Stimulated activated CD4-positive, alpha-beta T cell treated with anti-CD3 and anti-CD28 coated beads, Interleukin-1b, Interleukin-23, amount 100 ng/mL, for 1 hour (primary cell): ENCODE measurements at regions not wholly inside any gene's neighbourhood (a gene's known extent, or its start where the extent isn't known, plus 50 kb on each side); places are given as distances from the start of the nearest gene placed in this dataset.
"Not testable (repeated sequence)": the region's sequence is repeated elsewhere in the genome, so short reads cannot be mapped to it uniquely, and the experiment has no call there.

Source experiments
- DNase-seq, 2 donors: peaks; one replicate each; pipeline ENCODE4 v3.0.0-alpha.2; 2020; ENCODE audit warnings: low read depth in 2 of 2

DNA sequence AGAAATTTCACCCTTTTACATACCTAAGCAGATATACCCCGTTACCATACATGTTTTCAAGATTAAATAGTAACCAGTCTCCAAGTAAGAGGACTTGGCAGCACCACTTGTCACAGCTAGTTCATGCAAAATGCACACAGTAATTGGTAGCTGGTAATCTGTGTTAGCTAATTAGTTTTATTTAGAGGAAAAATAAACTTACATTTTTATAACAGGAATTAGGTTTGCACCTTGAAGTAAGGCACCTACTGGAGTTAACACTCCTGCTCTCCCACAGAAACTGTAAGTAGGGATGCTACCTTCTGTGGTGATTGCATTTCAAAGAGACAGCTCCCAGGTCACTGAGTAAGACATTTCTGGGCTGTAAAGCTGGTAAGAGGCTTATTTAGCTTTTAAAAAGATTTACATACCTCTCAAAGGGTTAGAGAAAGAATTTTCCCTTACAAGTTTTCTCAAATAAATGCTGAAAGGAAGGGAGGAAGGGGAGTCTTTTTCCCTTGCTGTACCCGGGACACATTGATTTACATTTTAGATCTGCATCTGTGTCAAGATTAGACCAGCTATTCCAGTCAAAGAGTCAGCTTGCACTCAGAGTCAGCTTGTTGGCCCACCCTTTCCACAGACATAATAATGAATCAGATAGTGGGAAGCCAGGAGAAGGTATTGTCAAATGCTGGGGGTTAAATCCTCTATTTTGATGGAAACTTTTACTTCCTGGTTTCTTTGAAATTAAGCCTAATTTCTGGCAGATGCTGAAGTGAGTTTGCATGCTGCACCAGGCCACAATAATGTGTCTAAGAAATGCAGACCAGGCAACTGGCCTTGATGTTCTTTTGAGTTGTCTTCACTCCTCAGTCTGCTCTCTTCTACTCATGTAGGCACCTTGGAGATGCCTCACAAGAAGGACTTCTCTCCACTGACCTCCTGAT is 77.6 kb upstream of the CHD2 start:
- DNase-seq, result no peak

GRCh38 chr15:92825985-92826384 is 74.1 kb upstream of the CHD2 start:
- DNase-seq, result no peak

GRCh38 chr15:92827991-92828390 is 72.1 kb upstream of the CHD2 start:
- not testable (repeated sequence) for DNase-seq

GRCh38 chr15:92829875-92830274 is 70.2 kb upstream of the CHD2 start:
- DNase-seq, result no peak

GRCh38 chr15:92831336-92831654 is 68.8 kb upstream of the CHD2 start:
- DNase-seq, result no peak

- DNase-seq, result peak; percentile 50 to 88
Observed at GRCh38 chr15:92831655-92832328, 68.3 kb upstream of the CHD2 start.

DNA sequence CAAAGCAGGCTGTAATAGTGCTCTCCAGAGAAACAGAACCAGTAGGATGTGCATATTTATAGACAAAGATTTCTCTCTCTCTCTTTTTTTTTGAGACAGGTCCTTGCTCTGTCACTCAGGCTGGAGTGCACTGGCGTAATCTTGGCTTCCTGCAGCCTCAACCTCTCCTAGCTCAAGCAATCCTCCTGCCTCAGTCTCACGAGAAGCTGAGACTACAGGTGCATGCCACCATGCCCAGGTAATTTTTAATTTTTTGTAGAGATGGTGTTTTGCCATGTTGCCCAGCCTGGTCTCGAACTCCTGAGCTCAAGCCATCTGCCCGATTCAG is 67.1 kb upstream of the CHD2 start:
- DNase-seq, result no peak

DNA sequence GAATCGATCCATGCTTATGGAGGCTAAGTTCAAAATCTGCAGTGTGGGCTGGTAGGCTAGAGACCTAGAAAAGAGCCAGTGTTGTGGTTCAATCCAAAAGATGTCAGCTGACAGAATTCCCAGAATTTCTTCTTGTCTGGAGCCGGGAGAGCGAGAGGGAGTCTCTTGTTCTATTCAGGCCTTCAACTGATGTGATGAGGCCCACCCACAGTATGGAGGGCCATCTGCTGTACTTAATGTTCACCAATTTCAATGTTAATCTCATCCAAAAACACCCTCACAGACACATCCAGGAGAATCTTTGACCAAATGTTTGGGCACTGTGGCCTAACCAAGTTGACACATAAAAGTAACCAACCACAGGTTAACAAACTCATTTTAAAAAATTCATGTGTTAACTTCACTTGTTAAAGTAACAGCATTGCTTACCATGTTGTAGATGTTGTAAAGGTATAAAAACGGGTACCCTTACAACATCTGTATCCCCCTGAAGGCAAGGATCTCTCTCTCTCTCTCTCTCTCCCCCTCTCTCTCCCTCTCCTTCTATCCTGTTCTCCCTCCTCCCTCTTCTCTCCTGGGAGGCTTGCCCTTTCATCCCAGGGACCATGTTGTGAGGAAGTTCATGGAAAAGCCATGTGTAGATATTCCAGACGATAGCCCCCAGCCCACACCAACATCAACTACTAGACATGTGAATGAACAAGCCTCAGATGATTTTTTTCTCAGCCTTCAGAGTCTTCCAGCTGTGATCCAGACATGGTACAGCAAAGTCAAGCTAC is 66.4 kb upstream of the CHD2 start:
- no peak for DNase-seq

GRCh38 chr15:92839696-92840095 is 60.4 kb upstream of the CHD2 start:
- no peak for DNase-seq

DNA sequence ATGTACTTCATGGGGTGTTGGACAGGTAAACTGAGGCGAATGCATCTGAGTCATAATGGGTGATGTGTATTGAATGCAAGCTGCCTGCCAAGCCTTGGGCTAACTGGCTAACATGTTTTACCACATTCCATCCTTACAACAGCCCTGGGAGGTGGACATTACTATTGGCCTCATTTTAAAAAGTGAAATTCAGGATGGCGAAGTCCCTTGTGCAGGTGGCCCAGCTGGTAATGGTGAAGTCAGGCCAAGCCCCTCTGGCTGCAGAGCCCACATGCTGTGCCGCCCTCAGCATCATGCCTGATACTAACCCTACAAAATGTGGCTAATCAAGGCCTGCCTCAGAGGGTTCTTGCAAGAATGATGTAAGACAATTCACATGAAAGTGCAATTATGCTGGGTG is 60.0 kb upstream of the CHD2 start:
- DNase-seq, result no peak

DNA sequence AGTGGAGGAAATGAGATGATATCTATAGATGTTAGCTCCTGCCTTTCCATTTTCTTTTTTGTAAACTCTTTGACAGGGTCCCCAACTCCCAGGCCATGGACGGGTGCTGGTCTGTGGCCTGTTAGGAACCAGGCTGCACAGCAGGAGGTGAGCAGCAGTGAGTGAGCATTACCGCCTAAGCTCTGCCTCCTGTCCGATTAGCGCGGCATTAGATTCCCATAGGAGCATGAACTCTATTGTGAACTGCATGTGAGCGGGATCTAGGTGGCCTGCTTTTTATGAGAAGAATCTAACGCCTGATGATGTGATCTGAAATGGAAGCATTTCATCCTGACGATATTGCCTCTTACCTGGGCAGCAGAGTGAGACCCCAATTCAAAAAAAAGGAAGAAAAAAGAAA is 56.8 kb upstream of the CHD2 start:
- no peak for DNase-seq

- DNase-seq, result no peak
Observed at GRCh38 chr15:92843814-92844213, 56.3 kb upstream of the CHD2 start.

GRCh38 chr15:92845126-92845508 is 55.0 kb upstream of the CHD2 start:
- no peak for DNase-seq

DNA sequence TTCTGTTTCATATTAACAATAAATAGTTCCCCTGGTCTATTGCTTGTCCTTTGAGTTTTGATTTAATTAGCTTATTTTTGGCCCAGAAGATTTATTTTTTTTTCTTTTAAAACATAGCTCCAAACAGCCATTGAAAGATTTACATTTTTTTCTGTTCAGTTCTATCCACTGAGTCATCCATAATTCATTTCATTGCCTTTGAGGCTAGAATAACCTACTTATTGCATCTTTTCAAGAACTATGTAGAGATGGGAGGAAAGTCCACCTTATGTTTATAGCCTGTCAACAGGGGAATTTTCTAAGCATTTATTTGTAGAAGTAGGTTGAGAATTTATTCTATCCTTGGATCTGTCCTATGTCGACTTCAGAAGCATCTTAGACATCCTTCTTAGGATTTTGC is 53.4 kb upstream of the CHD2 start:
- DNase-seq, result no peak

GRCh38 chr15:92847841-92848240 is 52.3 kb upstream of the CHD2 start:
- no peak for DNase-seq

DNA sequence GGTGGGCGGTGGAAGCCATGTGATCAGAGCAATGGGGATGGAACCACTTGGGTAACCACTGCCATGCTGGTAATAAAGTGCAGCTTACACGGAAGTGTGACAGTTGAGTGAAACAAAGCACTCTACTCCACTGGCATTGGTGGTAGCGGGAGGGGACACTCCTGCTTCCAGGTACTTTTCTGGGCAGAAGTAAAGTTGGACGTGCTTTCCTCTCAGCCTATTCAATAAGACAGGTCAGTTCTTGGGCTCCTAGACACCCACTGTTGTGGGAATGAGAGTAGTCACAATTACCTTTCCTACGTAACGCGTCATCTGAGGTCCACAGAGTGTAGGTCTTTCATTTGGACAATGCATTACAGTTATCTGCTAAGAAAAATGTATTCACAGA is 51.7 kb upstream of the CHD2 start:
- no peak for DNase-seq

DNA sequence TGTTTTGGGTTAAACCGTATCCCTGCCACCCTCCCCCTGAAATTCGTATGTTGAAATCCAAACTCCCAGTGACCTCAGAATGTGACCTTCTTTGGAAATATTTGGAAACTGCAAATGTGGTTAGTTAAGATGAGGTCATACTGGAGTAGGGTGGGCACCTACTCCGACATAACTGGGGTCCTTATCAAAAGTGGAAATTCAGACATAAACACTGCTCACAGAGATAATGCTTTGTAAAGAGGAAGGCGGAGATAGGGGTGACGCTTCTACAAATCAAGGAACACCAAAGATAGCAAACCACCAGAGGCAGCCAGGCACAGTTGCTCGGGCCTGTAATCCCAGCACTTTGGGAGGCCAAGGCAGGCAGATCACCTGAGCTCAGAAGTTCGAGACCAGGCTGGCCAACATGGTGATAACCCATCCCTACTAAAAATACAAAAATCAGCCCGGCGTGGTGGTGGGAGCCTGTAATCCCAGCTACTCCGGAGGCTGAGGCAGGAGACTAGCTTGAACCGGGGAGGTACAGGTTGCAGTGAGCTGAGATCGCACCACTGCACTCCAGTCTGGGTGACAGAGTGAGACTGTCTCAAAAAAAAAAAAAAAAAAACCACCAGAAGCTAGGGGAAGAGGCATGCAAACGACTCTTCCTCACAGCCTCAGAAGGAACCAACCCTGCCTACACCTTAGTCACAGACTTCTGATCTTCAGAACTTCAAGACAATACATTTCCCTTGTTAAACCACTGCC is 51.1 kb upstream of the CHD2 start:
- peak in 1 of 2 donors; percentile 14 for DNase-seq

- not testable (repeated sequence) for DNase-seq
Observed at GRCh38 chr15:92850218-92850617, 49.9 kb upstream of the CHD2 start.
